SK-N-SH treated with all-trans-retinoic acid at 6 μM for 48 hours (cell line): ENCODE measurements at regions not wholly inside any gene's neighbourhood (a gene's known extent, or its start where the extent isn't known, plus 50 kb on each side); places are given as distances from the start of the nearest gene placed in this dataset.

ENCODE experiments used
- ATAC-seq: fragments of 200-7000 bp; cut with Tn5 transposase; 3 replicates; pipeline ENCODE4 v1.9.1; 2020; ENCODE audit warnings: mild to moderate bottlenecking, moderate library complexity
- ARNTL ChIP-seq: fragments of 450-650 bp; formaldehyde crosslinking; IDR thresholded peaks from 2 replicates; pipeline ENCODE4 v1.5.0; 2020; ENCODE audit warnings: low read depth, mild to moderate bottlenecking, moderate library complexity, borderline replicate concordance
- BACH2 ChIP-seq: fragments of 250-450 bp; sonication (Bioruptor Pico); IDR thresholded peaks from 2 replicates; pipeline ENCODE4 v1.9.0; 2021; ENCODE audit warnings: mild to moderate bottlenecking, borderline replicate concordance
- CREB5 ChIP-seq: fragments of 250-450 bp; sonication (Bioruptor Pico); IDR thresholded peaks from 2 replicates; pipeline ENCODE4 v1.5.1; 2020; ENCODE audit warnings: low read depth, mild to moderate bottlenecking, moderate library complexity
- CSDC2 ChIP-seq: fragments of 250-450 bp; sonication (Bioruptor Pico); IDR thresholded peaks from 2 replicates; pipeline ENCODE4 v1.5.0; 2020; ENCODE audit warnings: mild to moderate bottlenecking, moderate library complexity
- CSRNP3 ChIP-seq: fragments of 250-450 bp; sonication (Bioruptor Pico); IDR thresholded peaks from 2 replicates; pipeline ENCODE4 v1.5.1; 2021; ENCODE audit warnings: mild to moderate bottlenecking, moderate library complexity
- ESRRG ChIP-seq: fragments of 250-450 bp; sonication (Bioruptor Pico); IDR thresholded peaks from 2 replicates; pipeline ENCODE4 v1.6.1; 2021; ENCODE audit warnings: mild to moderate bottlenecking
- GLIS3 ChIP-seq: fragments of 250-450 bp; sonication (Bioruptor Pico); IDR thresholded peaks from 2 replicates; pipeline ENCODE4 v1.5.0; 2020; ENCODE audit warnings: mild to moderate bottlenecking, moderate library complexity
- ISL1 ChIP-seq: fragments of 250-450 bp; sonication (Bioruptor Pico); IDR thresholded peaks from 2 replicates; pipeline ENCODE4 v2.1.2; 2022; ENCODE audit warnings: mild to moderate bottlenecking, moderate library complexity
- OSR1 ChIP-seq: fragments of 250-450 bp; sonication (Bioruptor Pico); IDR thresholded peaks from 2 replicates; pipeline ENCODE4 v1.8.0; 2022; ENCODE audit warnings: moderate library complexity, mild to moderate bottlenecking, inconsistent platforms
- PATZ1 ChIP-seq: fragments of 250-450 bp; sonication (Bioruptor Pico); IDR thresholded peaks from 2 replicates; pipeline ENCODE4 v1.8.0; 2020; ENCODE audit warnings: mild to moderate bottlenecking, moderate library complexity, borderline replicate concordance
- POU6F1 ChIP-seq: fragments of 250-450 bp; sonication (Bioruptor Pico); IDR thresholded peaks from 2 replicates; pipeline ENCODE4 v1.8.0; 2021; ENCODE audit warnings: low read depth, mild to moderate bottlenecking, moderate library complexity, borderline replicate concordance
- RARB ChIP-seq: fragments of 250-450 bp; sonication (Bioruptor Pico); IDR thresholded peaks from 2 replicates; pipeline ENCODE4 v1.8.0; 2021; ENCODE audit warnings: mild to moderate bottlenecking, moderate library complexity
- SNAI2 ChIP-seq: fragments of 250-450 bp; sonication (Bioruptor Pico); IDR thresholded peaks from 2 replicates; pipeline ENCODE4 v1.5.0; 2020; ENCODE audit warnings: mild to moderate bottlenecking, moderate library complexity
- TCF4 ChIP-seq: fragments of 250-450 bp; sonication (Bioruptor Pico); IDR thresholded peaks from 2 replicates; pipeline ENCODE4 v1.8.0; 2021; ENCODE audit warnings: mild to moderate bottlenecking, moderate library complexity, borderline replicate concordance
- TOX ChIP-seq: fragments of 250-450 bp; sonication (Bioruptor Pico); IDR thresholded peaks from 2 replicates; pipeline ENCODE4 v1.8.0; 2021; ENCODE audit warnings: mild to moderate bottlenecking, moderate library complexity, borderline replicate concordance
- TSHZ2 ChIP-seq: fragments of 250-450 bp; sonication (Bioruptor Pico); IDR thresholded peaks from 2 replicates; pipeline ENCODE4 v1.5.0; 2020; ENCODE audit warnings: mild to moderate bottlenecking, moderate library complexity
- ZC3H10 ChIP-seq: fragments of 250-450 bp; sonication (Bioruptor Pico); IDR thresholded peaks from 2 replicates; pipeline ENCODE4 v1.5.1; 2021; ENCODE audit warnings: mild to moderate bottlenecking, moderate library complexity
- ZFP30 ChIP-seq: fragments of 450-650 bp; formaldehyde crosslinking; IDR thresholded peaks from 2 replicates; pipeline ENCODE4 v1.5.0; 2022; ENCODE audit warnings: mild to moderate bottlenecking, moderate library complexity
- ZNF565 ChIP-seq: fragments of 450-650 bp; formaldehyde crosslinking; conservative IDR thresholded peaks from 2 replicates; pipeline ENCODE4 v1.5.0; 2020; ENCODE audit warnings: low read depth, mild to moderate bottlenecking, moderate library complexity
- ZNF70 ChIP-seq: fragments of 450-650 bp; formaldehyde crosslinking; IDR thresholded peaks from 2 replicates; pipeline ENCODE4 v1.5.0; 2020; ENCODE audit warnings: mild to moderate bottlenecking, moderate library complexity
- ZNF8 ChIP-seq: fragments of 450-650 bp; formaldehyde crosslinking; IDR thresholded peaks from 2 replicates; pipeline ENCODE4 v1.5.0; 2020; ENCODE audit warnings: mild to moderate bottlenecking, moderate library complexity

- TF ChIP-seq CSDC2 (CRISPR knock-in tag) (no peak), CSRNP3 (CRISPR knock-in tag) (no peak), ZFP30 (no peak), CREB5 (CRISPR knock-in tag) (no peak), PATZ1 (CRISPR knock-in tag) (no peak), TOX (CRISPR knock-in tag) (no peak), SNAI2 (CRISPR knock-in tag) (no peak), RARB (CRISPR knock-in tag) (no peak), ZNF565 (CRISPR knock-in tag) (no peak), POU6F1 (CRISPR knock-in tag) (no peak), BACH2 (CRISPR knock-in tag) (no peak), ZNF70 (CRISPR knock-in tag) (no peak), OSR1 (CRISPR knock-in tag) (no peak)
- TF ChIP-seq, all 23 proteins: peak for 0
- ATAC-seq = no peak
Measured at GRCh38 chr4:155611501-155611900, 55.1 kb upstream of the GUCY1A1 start.

- no peak for TF ChIP-seq ESRRG (CRISPR knock-in tag)
- no peak for TF ChIP-seq CREB5 (CRISPR knock-in tag)
- no peak for TF ChIP-seq PATZ1 (CRISPR knock-in tag)
- no peak for TF ChIP-seq TCF4
- TF ChIP-seq POU6F1 (CRISPR knock-in tag) = no peak
- no peak for TF ChIP-seq ARNTL (CRISPR knock-in tag)
- no peak for TF ChIP-seq ZNF565 (CRISPR knock-in tag)
- TF ChIP-seq ZC3H10 = no peak
- TF ChIP-seq TSHZ2 (CRISPR knock-in tag) = no peak
- no peak for TF ChIP-seq CSDC2 (CRISPR knock-in tag)
- no peak for TF ChIP-seq OSR1 (CRISPR knock-in tag)
- TF ChIP-seq SNAI2 (CRISPR knock-in tag) = no peak
- TF ChIP-seq BACH2 (CRISPR knock-in tag) = no peak
- no peak for TF ChIP-seq ZFP30
- no peak for TF ChIP-seq GLIS3 (CRISPR knock-in tag)
- TF ChIP-seq ZNF70 (CRISPR knock-in tag) = no peak
- TF ChIP-seq ZNF8 = no peak
- TF ChIP-seq RARB (CRISPR knock-in tag) = no peak
- no peak for TF ChIP-seq ISL1 (CRISPR knock-in tag)
- TF ChIP-seq, all 23 proteins: peak for 0
- no peak for ATAC-seq
Measured at GRCh38 chr4:155610143-155610542, 56.5 kb upstream of the GUCY1A1 start.
